ENCODE measurements at regions not wholly inside any gene's neighbourhood (a gene's known extent, or its start where the extent isn't known, plus 50 kb on each side); places are given as distances from the start of the nearest gene placed in this dataset.

DNA sequence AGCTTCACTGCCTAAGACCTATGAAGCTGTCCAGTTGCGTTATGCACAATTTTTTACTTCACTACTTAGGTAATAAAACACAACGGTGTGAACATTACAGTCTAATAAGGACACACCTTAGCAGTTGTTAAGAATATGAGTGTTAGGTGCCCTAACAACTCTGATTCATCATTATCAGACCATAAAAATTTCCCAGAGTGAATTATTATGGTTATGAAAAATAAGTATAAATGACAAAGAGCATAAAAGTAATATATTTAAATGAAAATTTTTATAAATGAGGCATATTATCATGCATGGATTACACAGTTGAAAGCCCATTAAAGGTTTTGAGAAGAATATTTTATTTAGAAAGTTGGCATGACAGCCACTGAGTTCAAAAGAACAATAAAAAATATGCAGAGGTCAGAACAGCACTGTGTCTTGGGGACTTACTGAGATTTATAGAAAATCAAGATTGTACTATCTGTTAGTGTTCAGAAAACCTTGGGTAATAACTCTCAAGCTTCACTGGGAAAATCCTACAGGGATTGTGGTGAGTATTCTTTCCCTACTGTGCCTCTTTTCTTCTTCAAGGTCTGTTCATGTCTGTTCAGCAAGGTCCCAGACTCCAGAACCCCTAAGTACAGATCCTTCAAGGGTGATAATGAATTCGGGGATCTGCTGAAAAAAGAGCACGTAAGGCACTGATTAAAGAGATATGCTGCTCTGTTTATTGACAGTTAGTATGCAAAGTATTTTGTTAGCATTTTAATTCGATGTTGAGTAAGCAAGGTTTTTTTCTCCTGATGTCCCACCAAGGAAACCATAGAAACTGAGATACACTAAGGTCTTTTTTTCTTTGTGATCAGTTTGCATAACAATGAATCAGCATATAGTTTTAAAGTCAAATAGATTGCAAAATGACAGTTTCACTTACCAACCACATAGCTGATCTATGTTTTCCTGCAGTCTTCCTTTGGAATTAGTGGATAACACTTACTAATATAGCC lies 250.0 kb downstream of the DSEL start:
- Histone ChIP-seq H3K79me1 (ENCODE audit: low read depth, low read length) (no peaks in the 10 kb centered on the region), H3K36me3 (ENCODE audit: control insufficient read depth in 2 of 4, insufficient read depth in 4 of 4, low read length in 3 of 4) (no peaks in the 10 kb centered on the region), H3K4ac (replicated peaks; ENCODE audit: insufficient read length, low read depth, low read length) (no peak overlapping the region), H3K14ac (ENCODE audit: insufficient read length) (no peak overlapping the region), H3K18ac (ENCODE audit: extremely low read depth, low read length) (no peak overlapping the region), H3K23ac (ENCODE audit: insufficient read length) (no peak overlapping the region), H3K4me3 (ENCODE audit: extremely low read depth in 1 of 4, insufficient read depth in 2 of 4, low read depth in 3 of 4, low read length in 4 of 4) (peak overlapping the region in 1 of 4 experiments; percentile 38; a peak in 1 of 8 replicates), H2BK120ac (replicated peaks; ENCODE audit: low read depth, low read length) (no peak overlapping the region), H4K91ac (replicated peaks; ENCODE audit: insufficient read length, low read length) (no peak overlapping the region), H2BK15ac (ENCODE audit: low read length) (no peak overlapping the region), H3K27ac (ENCODE audit: low read depth, low read length) (no peak overlapping the region), H3K9ac (replicated peaks in 1 of 4; ENCODE audit: extremely low read depth in 1 of 4, low read depth in 3 of 4, low read length in 3 of 4) (no peak overlapping the region), H4K5ac (ENCODE audit: insufficient read length, low read depth, low read length) (peak overlapping the region; percentile 59), H4K20me1 (replicated peaks in 1 of 2; ENCODE audit: control insufficient read depth in 1 of 2, insufficient read depth in 2 of 2, low read length in 2 of 2) (no peaks in the 10 kb centered on the region), H3K9me3 (ENCODE audit: insufficient read depth in 2 of 2, low read depth in 1 of 2, low read length in 1 of 2) (no peaks in the 10 kb centered on the region), H3K79me2 (ENCODE audit: control insufficient read depth in 1 of 2, insufficient read depth in 2 of 2, low read length in 2 of 2) (no peaks in the 10 kb centered on the region), H2AFZ (ENCODE audit: low read length) (no peak overlapping the region), H2BK12ac (ENCODE audit: low read depth, low read length) (no peak overlapping the region), H2AK5ac (ENCODE audit: low read depth, low read length) (no peak overlapping the region), H3K23me2 (ENCODE audit: low read depth, low read length) (no peaks in the 10 kb centered on the region), H2BK20ac (ENCODE audit: low read length) (no peak overlapping the region), H3K4me1 (replicated peaks in 1 of 4; ENCODE audit: control insufficient read depth in 3 of 4, insufficient read depth in 4 of 4, low read length in 3 of 4) (peaks cover 0 to 7% (median 3%) of the 10 kb centered on the region in 4 experiments; a peak in 4 of 7 replicates), H3K56ac (replicated peaks; ENCODE audit: insufficient read length, low read depth, low read length) (no peak overlapping the region), H3K27me3 (replicated peaks in 1 of 4; ENCODE audit: control insufficient read depth in 3 of 4, extremely low read depth in 1 of 4, insufficient read depth in 3 of 4, low read length in 3 of 4) (no peaks in the 10 kb centered on the region), H2BK5ac (ENCODE audit: low read depth, low read length) (no peak overlapping the region), H3K4me2 (ENCODE audit: insufficient read depth in 1 of 2, low read depth in 2 of 2, low read length in 2 of 2) (peak overlapping the region; percentile 42 to 43; a peak in 2 of 4 replicates), H4K8ac (ENCODE audit: extremely low read depth, insufficient read depth, low read length) (no peak overlapping the region)
- POLR2A ChIA-PET (ENCODE audit: partially characterized antibody), result no interaction called here
- FAIRE-seq (peak; percentile 24), DNase-seq (ENCODE audit: low read depth in 1 of 2, low spot score in 2 of 2) (no peak)
- WGBS, 2 experiments (ENCODE audit: extremely low coverage in 1 of 2, insufficient coverage in 1 of 2, insufficient read length in 1 of 2, insufficient replicate concordance in 2 of 2, low coverage in 1 of 2, low lambda C conversion rate in 2 of 2, missing lambda C conversion rate in 1 of 2), result 64% methylated on average over 5 of the region's 5 CpGs; no CpG with 5 or more reads in 1 of the 2 experiments
- CTCF ChIA-PET (ENCODE audit: partially characterized antibody), result interaction anchor here (1.7 kb wide), 1 partner anchor 14 kb away, joined by 3 read pairs; no protein-coding TSS in a partner anchor
- no peak for TF ChIP-seq RAD21 (IDR thresholded peaks at IDR 0.05 in 1 of 2, conservative IDR thresholded peaks at IDR 0.05 in 1 of 2; ENCODE audit: low read depth in 2 of 2, low read length in 2 of 2)
- TF ChIP-seq ASH2L (IDR thresholded peaks at IDR 0.05; ENCODE audit: low read length), result no peak
- TF ChIP-seq EP300 (IDR thresholded peaks at IDR 0.05; ENCODE audit: borderline replicate concordance in 1 of 2, low read depth in 2 of 2, low read length in 2 of 2), result no peak
- TF ChIP-seq HDAC6 (IDR thresholded peaks at IDR 0.05; ENCODE audit: low read depth, low read length), result no peak
- no peak for TF ChIP-seq RXRA (IDR thresholded peaks at IDR 0.05; ENCODE audit: insufficient read depth, low read depth, low read length)
- no peak for TF ChIP-seq GTF2F1 (IDR thresholded peaks at IDR 0.05; ENCODE audit: borderline replicate concordance, low read depth, low read length)
- TF ChIP-seq ATF2 (IDR thresholded peaks at IDR 0.05; ENCODE audit: low read length), result no peak
- TF ChIP-seq SIRT6 (IDR thresholded peaks at IDR 0.05; ENCODE audit: low read length), result no peak
- no peak for TF ChIP-seq KDM4A (IDR thresholded peaks at IDR 0.05; ENCODE audit: low read depth, low read length, severe bottlenecking)

All from H1 (cell line).